ENCODE measurements at regions not wholly inside any gene's neighbourhood (a gene's known extent, or its start where the extent isn't known, plus 50 kb on each side); places are given as distances from the start of the nearest gene placed in this dataset.

DNA sequence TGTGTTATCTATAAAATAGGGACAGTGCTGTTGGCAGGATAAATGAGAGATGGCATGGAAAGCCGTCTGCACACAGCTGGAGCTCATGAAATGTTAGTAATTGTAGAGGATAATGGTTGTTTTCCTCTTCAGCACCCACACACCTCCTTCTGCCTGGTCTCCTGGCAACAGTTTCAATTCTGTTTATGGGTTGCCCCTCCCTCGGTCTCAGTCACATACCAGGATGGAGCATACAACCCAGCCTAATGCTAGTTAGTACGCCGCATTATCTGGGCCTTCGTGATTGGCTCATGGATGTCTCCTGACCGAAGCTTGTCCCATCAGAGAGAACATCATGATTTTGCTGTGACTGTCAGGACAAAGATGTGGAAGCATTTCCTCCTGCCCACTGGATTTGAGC is 126.2 kb upstream of the WSCD1 start:
- H3K4me2 ChIP-seq: no peak overlapping the region
- no peaks in the 10 kb centered on the region for H3K27me3 ChIP-seq (ENCODE audit: insufficient read depth)
- DNase-seq (ENCODE audit: low spot score): no peak
- no peak overlapping the region for H3K4me3 ChIP-seq
- H3K4me1 ChIP-seq (ENCODE audit: insufficient read depth): no peaks in the 10 kb centered on the region
- peaks cover 13% of the 10 kb centered on the region for H3K9me3 Mint-ChIP-seq
- peaks cover 10% of the 10 kb centered on the region for H3K36me3 Mint-ChIP-seq (ENCODE audit: low read depth)
- H3K36me3 ChIP-seq (ENCODE audit: insufficient read depth): no peaks in the 10 kb centered on the region
- H3K27me3 Mint-ChIP-seq (ENCODE audit: insufficient read depth, low read depth, poor library complexity): peaks cover 13% of the 10 kb centered on the region
- no peak overlapping the region for H3K27ac Mint-ChIP-seq
- no peaks in the 10 kb centered on the region for H3F3A ChIP-seq (replicated peaks; ENCODE audit: low read depth)
- no peak overlapping the region for H3K4me3 Mint-ChIP-seq
- H3K27ac ChIP-seq (ENCODE audit: low read depth): no peak overlapping the region
- TF ChIP-seq, protein P1, sequence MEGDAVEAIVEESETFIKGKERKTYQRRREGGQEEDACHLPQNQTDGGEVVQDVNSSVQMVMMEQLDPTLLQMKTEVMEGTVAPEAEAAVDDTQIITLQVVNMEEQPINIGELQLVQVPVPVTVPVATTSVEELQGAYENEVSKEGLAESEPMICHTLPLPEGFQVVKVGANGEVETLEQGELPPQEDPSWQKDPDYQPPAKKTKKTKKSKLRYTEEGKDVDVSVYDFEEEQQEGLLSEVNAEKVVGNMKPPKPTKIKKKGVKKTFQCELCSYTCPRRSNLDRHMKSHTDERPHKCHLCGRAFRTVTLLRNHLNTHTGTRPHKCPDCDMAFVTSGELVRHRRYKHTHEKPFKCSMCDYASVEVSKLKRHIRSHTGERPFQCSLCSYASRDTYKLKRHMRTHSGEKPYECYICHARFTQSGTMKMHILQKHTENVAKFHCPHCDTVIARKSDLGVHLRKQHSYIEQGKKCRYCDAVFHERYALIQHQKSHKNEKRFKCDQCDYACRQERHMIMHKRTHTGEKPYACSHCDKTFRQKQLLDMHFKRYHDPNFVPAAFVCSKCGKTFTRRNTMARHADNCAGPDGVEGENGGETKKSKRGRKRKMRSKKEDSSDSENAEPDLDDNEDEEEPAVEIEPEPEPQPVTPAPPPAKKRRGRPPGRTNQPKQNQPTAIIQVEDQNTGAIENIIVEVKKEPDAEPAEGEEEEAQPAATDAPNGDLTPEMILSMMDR (conservative IDR thresholded peaks at IDR 0.05; ENCODE audit: low read depth in 2 of 2): no peak
- no peak for TF ChIP-seq POLR2AphosphoS5 (IDR thresholded peaks at IDR 0.05; ENCODE audit: low read depth)
- TF ChIP-seq EZH2 (IDR thresholded peaks at IDR 0.05; ENCODE audit: low read depth, unreplicated experiment): no peak
- TF ChIP-seq ZNF331 (CRISPR knock-in tag; IDR thresholded peaks at IDR 0.05; ENCODE audit: low read depth): no peak
- TF ChIP-seq, protein P2, sequence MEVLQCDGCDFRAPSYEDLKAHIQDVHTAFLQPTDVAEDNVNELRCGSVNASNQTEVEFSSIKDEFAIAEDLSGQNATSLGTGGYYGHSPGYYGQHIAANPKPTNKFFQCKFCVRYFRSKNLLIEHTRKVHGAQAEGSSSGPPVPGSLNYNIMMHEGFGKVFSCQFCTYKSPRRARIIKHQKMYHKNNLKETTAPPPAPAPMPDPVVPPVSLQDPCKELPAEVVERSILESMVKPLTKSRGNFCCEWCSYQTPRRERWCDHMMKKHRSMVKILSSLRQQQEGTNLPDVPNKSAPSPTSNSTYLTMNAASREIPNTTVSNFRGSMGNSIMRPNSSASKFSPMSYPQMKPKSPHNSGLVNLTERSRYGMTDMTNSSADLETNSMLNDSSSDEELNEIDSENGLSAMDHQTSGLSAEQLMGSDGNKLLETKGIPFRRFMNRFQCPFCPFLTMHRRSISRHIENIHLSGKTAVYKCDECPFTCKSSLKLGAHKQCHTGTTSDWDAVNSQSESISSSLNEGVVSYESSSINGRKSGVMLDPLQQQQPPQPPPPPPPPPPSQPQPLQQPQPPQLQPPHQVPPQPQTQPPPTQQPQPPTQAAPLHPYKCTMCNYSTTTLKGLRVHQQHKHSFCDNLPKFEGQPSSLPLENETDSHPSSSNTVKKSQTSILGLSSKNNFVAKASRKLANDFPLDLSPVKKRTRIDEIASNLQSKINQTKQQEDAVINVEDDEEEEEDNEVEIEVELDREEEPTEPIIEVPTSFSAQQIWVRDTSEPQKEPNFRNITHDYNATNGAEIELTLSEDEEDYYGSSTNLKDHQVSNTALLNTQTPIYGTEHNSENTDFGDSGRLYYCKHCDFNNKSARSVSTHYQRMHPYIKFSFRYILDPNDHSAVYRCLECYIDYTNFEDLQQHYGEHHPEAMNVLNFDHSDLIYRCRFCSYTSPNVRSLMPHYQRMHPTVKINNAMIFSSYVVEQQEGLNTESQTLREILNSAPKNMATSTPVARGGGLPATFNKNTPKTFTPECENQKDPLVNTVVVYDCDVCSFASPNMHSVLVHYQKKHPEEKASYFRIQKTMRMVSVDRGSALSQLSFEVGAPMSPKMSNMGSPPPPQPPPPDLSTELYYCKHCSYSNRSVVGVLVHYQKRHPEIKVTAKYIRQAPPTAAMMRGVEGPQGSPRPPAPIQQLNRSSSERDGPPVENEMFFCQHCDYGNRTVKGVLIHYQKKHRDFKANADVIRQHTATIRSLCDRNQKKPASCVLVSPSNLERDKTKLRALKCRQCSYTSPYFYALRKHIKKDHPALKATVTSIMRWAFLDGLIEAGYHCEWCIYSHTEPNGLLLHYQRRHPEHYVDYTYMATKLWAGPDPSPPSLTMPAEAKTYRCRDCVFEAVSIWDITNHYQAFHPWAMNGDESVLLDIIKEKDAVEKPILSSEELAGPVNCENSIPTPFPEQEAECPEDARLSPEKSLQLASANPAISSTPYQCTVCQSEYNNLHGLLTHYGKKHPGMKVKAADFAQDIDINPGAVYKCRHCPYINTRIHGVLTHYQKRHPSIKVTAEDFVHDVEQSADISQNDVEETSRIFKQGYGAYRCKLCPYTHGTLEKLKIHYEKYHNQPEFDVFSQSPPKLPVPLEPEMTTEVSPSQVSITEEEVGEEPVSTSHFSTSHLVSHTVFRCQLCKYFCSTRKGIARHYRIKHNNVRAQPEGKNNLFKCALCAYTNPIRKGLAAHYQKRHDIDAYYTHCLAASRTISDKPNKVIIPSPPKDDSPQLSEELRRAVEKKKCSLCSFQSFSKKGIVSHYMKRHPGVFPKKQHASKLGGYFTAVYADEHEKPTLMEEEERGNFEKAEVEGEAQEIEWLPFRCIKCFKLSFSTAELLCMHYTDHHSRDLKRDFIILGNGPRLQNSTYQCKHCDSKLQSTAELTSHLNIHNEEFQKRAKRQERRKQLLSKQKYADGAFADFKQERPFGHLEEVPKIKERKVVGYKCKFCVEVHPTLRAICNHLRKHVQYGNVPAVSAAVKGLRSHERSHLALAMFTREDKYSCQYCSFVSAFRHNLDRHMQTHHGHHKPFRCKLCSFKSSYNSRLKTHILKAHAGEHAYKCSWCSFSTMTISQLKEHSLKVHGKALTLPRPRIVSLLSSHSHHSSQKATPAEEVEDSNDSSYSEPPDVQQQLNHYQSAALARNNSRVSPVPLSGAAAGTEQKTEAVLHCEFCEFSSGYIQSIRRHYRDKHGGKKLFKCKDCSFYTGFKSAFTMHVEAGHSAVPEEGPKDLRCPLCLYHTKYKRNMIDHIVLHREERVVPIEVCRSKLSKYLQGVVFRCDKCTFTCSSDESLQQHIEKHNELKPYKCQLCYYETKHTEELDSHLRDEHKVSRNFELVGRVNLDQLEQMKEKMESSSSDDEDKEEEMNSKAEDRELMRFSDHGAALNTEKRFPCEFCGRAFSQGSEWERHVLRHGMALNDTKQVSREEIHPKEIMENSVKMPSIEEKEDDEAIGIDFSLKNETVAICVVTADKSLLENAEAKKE (CRISPR knock-in tag; IDR thresholded peaks at IDR 0.05): no peak
- TF ChIP-seq, protein P3, sequence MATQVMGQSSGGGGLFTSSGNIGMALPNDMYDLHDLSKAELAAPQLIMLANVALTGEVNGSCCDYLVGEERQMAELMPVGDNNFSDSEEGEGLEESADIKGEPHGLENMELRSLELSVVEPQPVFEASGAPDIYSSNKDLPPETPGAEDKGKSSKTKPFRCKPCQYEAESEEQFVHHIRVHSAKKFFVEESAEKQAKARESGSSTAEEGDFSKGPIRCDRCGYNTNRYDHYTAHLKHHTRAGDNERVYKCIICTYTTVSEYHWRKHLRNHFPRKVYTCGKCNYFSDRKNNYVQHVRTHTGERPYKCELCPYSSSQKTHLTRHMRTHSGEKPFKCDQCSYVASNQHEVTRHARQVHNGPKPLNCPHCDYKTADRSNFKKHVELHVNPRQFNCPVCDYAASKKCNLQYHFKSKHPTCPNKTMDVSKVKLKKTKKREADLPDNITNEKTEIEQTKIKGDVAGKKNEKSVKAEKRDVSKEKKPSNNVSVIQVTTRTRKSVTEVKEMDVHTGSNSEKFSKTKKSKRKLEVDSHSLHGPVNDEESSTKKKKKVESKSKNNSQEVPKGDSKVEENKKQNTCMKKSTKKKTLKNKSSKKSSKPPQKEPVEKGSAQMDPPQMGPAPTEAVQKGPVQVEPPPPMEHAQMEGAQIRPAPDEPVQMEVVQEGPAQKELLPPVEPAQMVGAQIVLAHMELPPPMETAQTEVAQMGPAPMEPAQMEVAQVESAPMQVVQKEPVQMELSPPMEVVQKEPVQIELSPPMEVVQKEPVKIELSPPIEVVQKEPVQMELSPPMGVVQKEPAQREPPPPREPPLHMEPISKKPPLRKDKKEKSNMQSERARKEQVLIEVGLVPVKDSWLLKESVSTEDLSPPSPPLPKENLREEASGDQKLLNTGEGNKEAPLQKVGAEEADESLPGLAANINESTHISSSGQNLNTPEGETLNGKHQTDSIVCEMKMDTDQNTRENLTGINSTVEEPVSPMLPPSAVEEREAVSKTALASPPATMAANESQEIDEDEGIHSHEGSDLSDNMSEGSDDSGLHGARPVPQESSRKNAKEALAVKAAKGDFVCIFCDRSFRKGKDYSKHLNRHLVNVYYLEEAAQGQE (IDR thresholded peaks at IDR 0.05; ENCODE audit: unreplicated experiment): no peak
- no peak for TF ChIP-seq CREB1 (CRISPR knock-in tag; IDR thresholded peaks at IDR 0.05; ENCODE audit: low read depth)
- no peak for TF ChIP-seq JUNB (IDR thresholded peaks at IDR 0.05; ENCODE audit: unreplicated experiment)
- TF ChIP-seq ZNF114 (CRISPR knock-in tag; IDR thresholded peaks at IDR 0.05): no peak
- TF ChIP-seq, protein P4, sequence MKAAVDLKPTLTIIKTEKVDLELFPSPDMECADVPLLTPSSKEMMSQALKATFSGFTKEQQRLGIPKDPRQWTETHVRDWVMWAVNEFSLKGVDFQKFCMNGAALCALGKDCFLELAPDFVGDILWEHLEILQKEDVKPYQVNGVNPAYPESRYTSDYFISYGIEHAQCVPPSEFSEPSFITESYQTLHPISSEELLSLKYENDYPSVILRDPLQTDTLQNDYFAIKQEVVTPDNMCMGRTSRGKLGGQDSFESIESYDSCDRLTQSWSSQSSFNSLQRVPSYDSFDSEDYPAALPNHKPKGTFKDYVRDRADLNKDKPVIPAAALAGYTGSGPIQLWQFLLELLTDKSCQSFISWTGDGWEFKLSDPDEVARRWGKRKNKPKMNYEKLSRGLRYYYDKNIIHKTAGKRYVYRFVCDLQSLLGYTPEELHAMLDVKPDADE (IDR thresholded peaks at IDR 0.05): no peak
- no peak for TF ChIP-seq NANOG (IDR thresholded peaks at IDR 0.05; ENCODE audit: borderline replicate concordance)
- TF ChIP-seq STAT1 (IDR thresholded peaks at IDR 0.05; ENCODE audit: unreplicated experiment): no peak
- no peak for TF ChIP-seq EZH2phosphoT487 (IDR thresholded peaks at IDR 0.05; ENCODE audit: unreplicated experiment)
- H3K4me1 Mint-ChIP-seq: peaks cover 5% of the 10 kb centered on the region; the same call in 1 of the 3 replicates
- H3K79me2 ChIP-seq (replicated peaks; ENCODE audit: insufficient read depth): no peaks in the 10 kb centered on the region
- 0 out of 2 replicates have a peak, but pooled peaks cover 4% of the 10 kb centered on the region for H3K9me2 ChIP-seq (ENCODE audit: insufficient read depth)
- H2AFZ ChIP-seq: no peak overlapping the region; the same call in 1 of the 2 replicates
- no peaks in the 10 kb centered on the region for H4K20me1 ChIP-seq (replicated peaks; ENCODE audit: insufficient read depth)
- ATAC-seq: no peak
